Stomach (tissue), 8 donors: ENCODE measurements at regions not wholly inside any gene's neighbourhood (a gene's known extent, or its start where the extent isn't known, plus 50 kb on each side); places are given as distances from the start of the nearest gene placed in this dataset.

Experiments used
- DNase-seq, 2 donors: peaks; one replicate each; pipeline versions ENCODE4 v3.0.0 to v3.0.0-alpha.2; 2013 to 2019
- H3K27ac ChIP-seq, 5 donors: fragments of 200-600 bp in 4 of 5; sonication (generic) in 4 of 5; one replicate each; pipeline ENCODE4 v1.5.1; 2013 to 2019; ENCODE audit warnings: mild to moderate bottlenecking in 1 of 5, moderate library complexity in 1 of 5
- H3K27me3 ChIP-seq, 3 donors: fragments of 200-600 bp; sonication (generic); one replicate each; pipeline ENCODE4 v1.5.1; 2017 to 2019; ENCODE audit warnings: mixed run types in 1 of 3
- H3K36me3 ChIP-seq, 4 donors: fragments of 200-600 bp; sonication (generic); 1 replicate in 3 of 4; 2 replicates in 1 of 4; pipeline ENCODE4 v1.5.1; 2016 to 2019
- H3K4me1 ChIP-seq, 4 donors: fragments of 200-600 bp; sonication (generic); one replicate each; pipeline ENCODE4 v1.5.1; 2016 to 2019
- H3K4me3 ChIP-seq, 4 donors: fragments of 200-600 bp; sonication (generic) in 3 of 4; one replicate each; pipeline ENCODE4 v1.5.1; 2016 to 2019; ENCODE audit warnings: mild to moderate bottlenecking in 1 of 4
- H3K9me3 ChIP-seq, 4 donors: fragments of 200-600 bp; sonication (generic); one replicate each; pipeline ENCODE4 v1.5.1; 2016 to 2019
- CTCF ChIP-seq, 7 experiments: fragments of 450-650 bp in 4 of 7; fragments of 200-600 bp in 3 of 7; sonication (generic) in 3 of 7; IDR thresholded peaks; one replicate each; pipeline ENCODE4 v1.5.1; 2016 to 2019; ENCODE audit warnings: antibody characterized with exemption in 7 of 7, control low read depth in 2 of 7, mild to moderate bottlenecking in 1 of 7
- EP300 ChIP-seq: sonication (generic); formaldehyde crosslinking; IDR thresholded peaks from one replicate; pipeline ENCODE4 v1.6.1; 2017; ENCODE audit warnings: antibody characterized with exemption
- POLR2A ChIP-seq, 4 donors: fragments of 450-650 bp; IDR thresholded peaks; one replicate each; pipeline ENCODE4 v1.6.1; 2016; ENCODE audit warnings: antibody characterized with exemption in 4 of 4, control low read depth in 2 of 4, mild to moderate bottlenecking in 1 of 4, moderate library complexity in 1 of 4
- POLR2AphosphoS5 ChIP-seq, 3 donors: sonication (generic); formaldehyde crosslinking; IDR thresholded peaks; one replicate each; pipeline ENCODE4 v1.6.1; 2016; ENCODE audit warnings: antibody characterized with exemption in 3 of 3
- WGBS, 5 donors: extraction: QIAGEN DNeasy Blood & Tissue Kit in 3 of 5; methylation state at CpG; one replicate each; pipeline versions ENCODE4 v1.1.5 to v1.1.7; 2013 to 2018; 5-methylcytosine and 5-hydroxymethylcytosine counted together
- intact Hi-C: fragments of 100-400 bp; cut with DNase I; formaldehyde crosslinking; loops from one replicate; pipeline ENCODE4 v1.15.1; 2023; ENCODE audit warnings: low total_unique reads
- donor health status: healthy with polysubstance abuse.
- donor health status: Bipolar disorder and iron deficiency.
- donor health status: healthy.

- H3K27me3 ChIP-seq = no peaks in the 10 kb centered on the region
Measured at GRCh38 chr2:145070703-145071102, 550.8 kb upstream of the ZEB2 start.

DNA sequence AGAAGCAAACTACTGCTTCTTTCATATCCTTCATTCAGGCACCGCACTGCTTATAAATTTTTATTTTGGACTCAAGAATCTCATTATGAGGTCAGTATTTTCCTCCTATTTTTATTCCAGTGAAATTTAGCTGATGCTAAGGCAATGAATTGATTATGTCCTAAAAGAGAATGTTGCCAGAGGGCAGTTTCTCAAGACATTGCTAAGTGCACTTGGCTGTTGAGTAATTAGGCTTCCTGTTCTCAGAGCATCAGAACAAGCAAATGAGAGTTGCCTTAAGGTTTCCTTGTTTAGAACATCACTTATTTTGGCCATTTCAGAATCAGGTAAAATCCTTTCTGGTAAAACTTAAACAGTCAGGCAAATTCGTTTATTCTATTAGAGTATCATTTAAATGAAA, 548.6 kb upstream of the ZEB2 start:
- 74 to 81% (median 76%) methylated on average over 2 of the region's 2 CpGs for WGBS, 5 donors
- Histone ChIP-seq H3K27me3 (no peaks in the 10 kb centered on the region), H3K36me3 (no peaks in the 10 kb centered on the region), H3K4me1 (peaks cover 0 to 13% (median 2%) of the 10 kb centered on the region in 4 donors), H3K27ac (no peak overlapping the region), H3K4me3 (no peak overlapping the region), H3K9me3 (peaks cover 0 to 4% (median 0%) of the 10 kb centered on the region in 4 donors)
- TF ChIP-seq POLR2AphosphoS5 (IDR thresholded peaks at IDR 0.05) (no peak), EP300 (no peak), CTCF (IDR thresholded peaks at IDR 0.05) (no peak)
- no peak for DNase-seq
- intact Hi-C loops = no loop called here

More at GRCh38 chr2:145070703-145071102, 550.8 kb upstream of the ZEB2 start:
- H3K27ac ChIP-seq = no peak overlapping the region
- H3K36me3 ChIP-seq = no peaks in the 10 kb centered on the region
- H3K4me1 ChIP-seq = peaks cover 0 to 3% (median 0%) of the 10 kb centered on the region in 4 donors
- intact Hi-C loops = no loop called here
- DNase-seq = no peak
- no peak overlapping the region for H3K4me3 ChIP-seq
- peaks cover 0 to 4% (median 0%) of the 10 kb centered on the region in 4 donors for H3K9me3 ChIP-seq
- no peak for TF ChIP-seq POLR2AphosphoS5 (IDR thresholded peaks at IDR 0.05)
- TF ChIP-seq CTCF (IDR thresholded peaks at IDR 0.05) = no peak
- no peak for TF ChIP-seq POLR2A (IDR thresholded peaks at IDR 0.05)
- no peak for TF ChIP-seq EP300

GRCh38 chr2:145067549-145068030, 547.7 kb upstream of the ZEB2 start:
- Histone ChIP-seq H3K4me1 (peaks cover 0 to 13% (median 2%) of the 10 kb centered on the region in 4 donors), H3K27ac (peak overlapping the region in 1 of 5 donors; percentile 74), H3K4me3 (no peak overlapping the region), H3K27me3 (no peaks in the 10 kb centered on the region), H3K36me3 (no peaks in the 10 kb centered on the region), H3K9me3 (peaks cover 0 to 4% (median 0%) of the 10 kb centered on the region in 4 donors)
- intact Hi-C loops = no loop called here
- DNase-seq = no peak
- WGBS, 5 donors = 77 to 93% (median 89%) methylated on average over 6 of the region's 6 CpGs
- TF ChIP-seq CTCF (IDR thresholded peaks at IDR 0.05) (no peak), POLR2AphosphoS5 (IDR thresholded peaks at IDR 0.05) (no peak), POLR2A (IDR thresholded peaks at IDR 0.05) (no peak), EP300 (no peak)

GRCh38 chr2:145066856-145067548, 547.1 kb upstream of the ZEB2 start:
- peaks cover 0 to 13% (median 2%) of the 10 kb centered on the region in 4 donors for H3K4me1 ChIP-seq
- peaks cover 0 to 4% (median 0%) of the 10 kb centered on the region in 4 donors for H3K9me3 ChIP-seq
- TF ChIP-seq POLR2AphosphoS5 (IDR thresholded peaks at IDR 0.05) (no peak), EP300 (no peak)
- WGBS, 5 donors = 60 to 74% (median 68%) methylated on average over 3 of the region's 3 CpGs
- DNase-seq = peak in 1 of 2 donors; percentile 34
- no peaks in the 10 kb centered on the region for H3K27me3 ChIP-seq
- H3K36me3 ChIP-seq = no peaks in the 10 kb centered on the region
- H3K27ac ChIP-seq = peak overlapping the region in 4 of 5 donors; percentile 52 to 74 (median 66)
- H3K4me3 ChIP-seq = no peak overlapping the region
- intact Hi-C loops = no loop called here

- H3K9me3 ChIP-seq = peaks cover 0 to 4% (median 0%) of the 10 kb centered on the region in 4 donors
- TF ChIP-seq POLR2A (IDR thresholded peaks at IDR 0.05) (no peak), POLR2AphosphoS5 (IDR thresholded peaks at IDR 0.05) (peak in 1 of 3 donors; percentile 32), EP300 (peak; percentile 36), CTCF (IDR thresholded peaks at IDR 0.05) (no peak)
- no peaks in the 10 kb centered on the region for H3K27me3 ChIP-seq
- WGBS, 5 donors = 50 to 67% (median 60%) methylated on average over 4 of the region's 4 CpGs
- H3K4me1 ChIP-seq = peaks cover 0 to 13% (median 2%) of the 10 kb centered on the region in 4 donors
- intact Hi-C loops = no loop called here
- no peaks in the 10 kb centered on the region for H3K36me3 ChIP-seq
- DNase-seq = peak in 1 of 2 donors; percentile 31
- H3K4me3 ChIP-seq = no peak overlapping the region
- H3K27ac ChIP-seq = peak overlapping the region in 4 of 5 donors; percentile 52 to 74 (median 66)
Measured at GRCh38 chr2:145066151-145066661, 546.3 kb upstream of the ZEB2 start.
